ENCODE measurements at regions not wholly inside any gene's neighbourhood (a gene's known extent, or its start where the extent isn't known, plus 50 kb on each side); places are given as distances from the start of the nearest gene placed in this dataset.

DNA sequence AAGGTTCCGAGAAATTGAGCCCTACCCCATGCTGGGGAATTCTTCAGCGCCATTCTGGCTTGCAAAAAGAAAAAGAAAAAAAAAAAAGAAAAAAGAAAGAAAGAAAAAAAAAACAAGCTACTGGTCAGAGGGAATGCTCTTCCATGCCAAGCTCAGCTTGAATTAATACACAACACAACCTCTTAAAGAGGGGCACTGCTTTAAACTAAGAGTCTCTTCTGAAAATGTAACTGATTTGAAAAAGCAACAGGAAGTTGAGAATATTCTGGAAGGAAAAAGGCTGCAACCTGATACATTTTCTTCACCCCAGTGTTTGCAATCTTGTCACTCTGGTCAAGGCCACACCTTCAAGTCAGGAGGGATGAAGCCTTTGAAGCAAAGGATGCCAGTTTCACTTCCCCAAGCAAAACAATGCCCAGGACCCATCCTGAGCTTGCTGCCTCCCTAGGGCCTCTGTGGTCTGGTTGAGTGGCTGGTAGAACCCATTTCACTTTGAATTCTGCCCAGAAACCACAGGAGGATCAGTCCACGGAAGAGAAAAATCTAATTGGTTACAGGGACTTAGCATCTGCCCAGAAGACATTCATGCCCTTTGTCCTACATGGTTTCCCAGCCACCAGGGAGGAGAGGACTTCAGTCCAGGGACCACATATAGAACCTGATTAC lies 389.7 kb downstream of the SOX9 start:
- H3K9ac ChIP-seq (ENCODE audit: low read depth, low read length): no peak overlapping the region
- H3K4me1 ChIP-seq (ENCODE audit: insufficient read depth, low read length): peaks cover 25% of the 10 kb centered on the region
- H3K27ac ChIP-seq (ENCODE audit: low read depth, low read length): no peak overlapping the region
- H3K4me3 ChIP-seq (ENCODE audit: low read length): no peak overlapping the region
- H3K36me3 ChIP-seq (ENCODE audit: insufficient read depth, low read length): no peaks in the 10 kb centered on the region
- H3K9me3 ChIP-seq (ENCODE audit: insufficient read depth, low read depth, low read length): no peaks in the 10 kb centered on the region
- H3K27me3 ChIP-seq (ENCODE audit: insufficient read depth, low read length): no peaks in the 10 kb centered on the region
- WGBS: 86% methylated on average over 3 of the region's 3 CpGs

DNA sequence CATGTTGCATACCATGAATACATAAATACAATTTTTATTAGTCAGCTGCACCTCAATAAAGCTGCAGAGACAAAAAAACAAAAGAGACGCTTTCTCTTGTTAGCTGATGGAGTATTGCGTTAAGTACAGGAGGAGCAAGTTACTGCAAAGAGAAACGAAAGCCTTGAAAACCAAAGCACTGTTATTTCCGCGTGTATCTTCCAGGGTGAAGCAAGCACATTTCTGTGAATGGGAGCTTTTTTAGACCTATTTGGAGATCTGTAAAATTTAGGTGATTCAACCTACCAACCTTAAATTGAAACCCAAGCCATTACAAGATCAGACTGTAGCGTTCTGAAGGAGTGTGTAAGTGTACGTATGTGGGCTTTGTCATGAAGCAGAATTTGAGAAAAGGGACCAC lies 390.4 kb downstream of the SOX9 start:
- no peaks in the 10 kb centered on the region for H3K9me3 ChIP-seq (ENCODE audit: insufficient read depth, low read depth, low read length)
- peaks cover 25% of the 10 kb centered on the region for H3K4me1 ChIP-seq (ENCODE audit: insufficient read depth, low read length)
- no peak overlapping the region for H3K27ac ChIP-seq (ENCODE audit: low read depth, low read length)
- no peaks in the 10 kb centered on the region for H3K27me3 ChIP-seq (ENCODE audit: insufficient read depth, low read length)
- H3K9ac ChIP-seq (ENCODE audit: low read depth, low read length): no peak overlapping the region
- WGBS: 94% methylated on average over 7 of the region's 7 CpGs
- H3K4me3 ChIP-seq (ENCODE audit: low read length): no peak overlapping the region
- no peaks in the 10 kb centered on the region for H3K36me3 ChIP-seq (ENCODE audit: insufficient read depth, low read length)

DNA sequence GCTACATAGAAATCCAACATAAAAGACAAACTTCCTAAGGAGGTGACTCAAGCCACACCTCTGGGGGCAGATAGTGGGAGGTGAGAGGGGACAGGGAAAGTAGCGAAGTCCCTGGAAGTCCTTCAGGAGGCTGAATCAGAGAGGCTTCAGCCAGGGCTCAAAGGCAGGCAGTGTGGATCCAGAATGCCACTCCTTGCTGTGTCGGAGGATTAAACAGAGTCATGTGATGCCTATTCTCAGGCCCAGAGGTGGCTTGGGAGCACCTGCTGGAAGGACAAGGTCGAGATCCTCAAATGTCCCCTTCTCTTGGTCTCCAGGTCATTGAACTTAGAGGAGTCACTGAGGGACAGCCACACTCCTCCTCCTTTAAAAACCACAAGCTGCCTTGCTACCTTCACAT lies 391.1 kb downstream of the SOX9 start:
- no peak overlapping the region for H3K4me3 ChIP-seq (ENCODE audit: low read length)
- H3K9ac ChIP-seq (ENCODE audit: low read depth, low read length): no peak overlapping the region
- H3K36me3 ChIP-seq (ENCODE audit: insufficient read depth, low read length): no peaks in the 10 kb centered on the region
- H3K27me3 ChIP-seq (ENCODE audit: insufficient read depth, low read length): no peaks in the 10 kb centered on the region
- no peak overlapping the region for H3K27ac ChIP-seq (ENCODE audit: low read depth, low read length)
- peaks cover 22% of the 10 kb centered on the region for H3K4me1 ChIP-seq (ENCODE audit: insufficient read depth, low read length)
- H3K9me3 ChIP-seq (ENCODE audit: insufficient read depth, low read depth, low read length): no peaks in the 10 kb centered on the region
- WGBS: 92% methylated on average over 3 of the region's 3 CpGs

GRCh38 chr17:72512649-72513556 lies 392.1 kb downstream of the SOX9 start:
- H3K27me3 ChIP-seq (ENCODE audit: insufficient read depth, low read length): no peaks in the 10 kb centered on the region
- H3K9ac ChIP-seq (ENCODE audit: low read depth, low read length): no peak overlapping the region
- peaks cover 30% of the 10 kb centered on the region for H3K4me1 ChIP-seq (ENCODE audit: insufficient read depth, low read length)
- no peaks in the 10 kb centered on the region for H3K36me3 ChIP-seq (ENCODE audit: insufficient read depth, low read length)
- H3K4me3 ChIP-seq (ENCODE audit: low read length): no peak overlapping the region
- no peaks in the 10 kb centered on the region for H3K9me3 ChIP-seq (ENCODE audit: insufficient read depth, low read depth, low read length)
- H3K27ac ChIP-seq (ENCODE audit: low read depth, low read length): no peak overlapping the region
- 87% methylated on average over 8 of the region's 8 CpGs for WGBS

DNA sequence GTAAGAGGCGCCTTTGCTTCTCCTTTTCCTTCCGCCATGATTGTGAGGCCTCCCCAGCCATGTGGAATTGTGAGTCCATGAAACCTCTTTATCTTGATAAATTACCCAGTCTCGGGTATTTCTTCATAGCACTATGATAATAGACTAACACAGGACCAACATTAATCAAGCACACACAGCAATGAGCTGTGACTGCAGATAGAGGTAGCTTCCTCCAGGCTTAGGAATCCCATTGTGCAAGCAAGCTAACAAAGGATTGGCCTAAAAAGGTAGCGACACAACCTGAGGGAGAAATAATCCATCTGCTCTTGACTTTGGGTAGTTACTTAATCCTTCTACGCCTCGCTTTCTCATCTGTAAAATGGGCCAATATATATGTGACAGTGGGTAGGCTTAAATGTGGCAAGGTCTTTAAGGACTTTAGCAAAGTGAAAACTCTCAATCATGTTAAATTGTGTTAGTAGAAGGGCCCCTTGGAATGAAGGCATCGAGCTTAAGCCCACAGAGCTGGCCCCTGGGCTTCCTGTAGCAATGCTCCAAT lies 393.6 kb downstream of the SOX9 start:
- Histone ChIP-seq H3K4me3 (ENCODE audit: low read length) (no peak overlapping the region), H3K27ac (ENCODE audit: low read depth, low read length) (no peak overlapping the region), H3K9ac (ENCODE audit: low read depth, low read length) (no peak overlapping the region), H3K27me3 (ENCODE audit: insufficient read depth, low read length) (no peaks in the 10 kb centered on the region), H3K9me3 (ENCODE audit: insufficient read depth, low read depth, low read length) (no peaks in the 10 kb centered on the region), H3K36me3 (ENCODE audit: insufficient read depth, low read length) (no peaks in the 10 kb centered on the region), H3K4me1 (ENCODE audit: insufficient read depth, low read length) (peaks cover 42% of the 10 kb centered on the region)
- 95% methylated on average over 7 of the region's 7 CpGs for WGBS

- no peak overlapping the region for H3K27ac ChIP-seq (ENCODE audit: low read depth, low read length)
- H3K36me3 ChIP-seq (ENCODE audit: insufficient read depth, low read length): no peaks in the 10 kb centered on the region
- H3K27me3 ChIP-seq (ENCODE audit: insufficient read depth, low read length): no peaks in the 10 kb centered on the region
- no peaks in the 10 kb centered on the region for H3K9me3 ChIP-seq (ENCODE audit: insufficient read depth, low read depth, low read length)
- no peak overlapping the region for H3K9ac ChIP-seq (ENCODE audit: low read depth, low read length)
- no peak overlapping the region for H3K4me3 ChIP-seq (ENCODE audit: low read length)
- 89% methylated on average over 6 of the region's 6 CpGs for WGBS
- peaks cover 37% of the 10 kb centered on the region for H3K4me1 ChIP-seq (ENCODE audit: insufficient read depth, low read length)
Measured at GRCh38 chr17:72514891-72515290, 394.1 kb downstream of the SOX9 start.

DNA sequence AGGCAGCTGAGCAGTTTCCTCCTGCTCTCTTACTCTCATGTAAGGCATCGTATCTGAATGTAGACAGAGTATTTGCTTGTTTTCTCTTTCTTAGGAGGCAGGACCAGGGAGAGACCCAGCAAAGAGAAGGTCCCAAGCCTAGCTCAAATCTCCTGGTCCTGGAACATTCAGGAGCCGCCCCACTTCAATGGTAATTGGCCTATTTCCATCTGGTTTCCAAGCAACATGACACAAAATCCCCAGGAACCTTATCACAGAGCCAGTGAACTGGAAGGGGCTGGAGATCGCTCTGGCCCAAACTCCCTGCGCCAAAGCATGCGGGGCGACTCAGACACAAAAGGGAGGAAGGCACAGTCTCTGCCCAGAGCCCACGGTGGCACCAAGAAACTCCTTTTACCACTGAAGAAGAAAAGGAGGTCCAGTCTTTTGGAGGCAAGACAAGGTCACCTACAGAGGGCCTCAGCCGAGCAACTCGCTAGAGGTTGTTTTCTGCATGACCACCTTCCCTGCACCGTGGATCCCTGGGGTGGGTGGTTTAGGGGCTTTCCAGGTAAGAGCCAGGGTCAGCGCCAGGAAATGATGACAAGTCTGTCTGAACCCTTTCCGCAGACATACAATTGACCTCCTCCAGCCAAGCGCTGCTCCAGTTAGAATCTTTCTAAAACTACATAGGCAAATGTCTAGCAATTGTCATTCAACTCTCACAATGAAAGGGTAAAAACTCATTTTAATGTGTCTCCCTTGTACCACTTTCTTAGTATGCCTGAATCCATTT lies 394.7 kb downstream of the SOX9 start:
- H3K4me1 ChIP-seq (ENCODE audit: insufficient read depth, low read length): peaks cover 31% of the 10 kb centered on the region
- H3K27me3 ChIP-seq (ENCODE audit: insufficient read depth, low read length): no peaks in the 10 kb centered on the region
- no peak overlapping the region for H3K4me3 ChIP-seq (ENCODE audit: low read length)

DNA sequence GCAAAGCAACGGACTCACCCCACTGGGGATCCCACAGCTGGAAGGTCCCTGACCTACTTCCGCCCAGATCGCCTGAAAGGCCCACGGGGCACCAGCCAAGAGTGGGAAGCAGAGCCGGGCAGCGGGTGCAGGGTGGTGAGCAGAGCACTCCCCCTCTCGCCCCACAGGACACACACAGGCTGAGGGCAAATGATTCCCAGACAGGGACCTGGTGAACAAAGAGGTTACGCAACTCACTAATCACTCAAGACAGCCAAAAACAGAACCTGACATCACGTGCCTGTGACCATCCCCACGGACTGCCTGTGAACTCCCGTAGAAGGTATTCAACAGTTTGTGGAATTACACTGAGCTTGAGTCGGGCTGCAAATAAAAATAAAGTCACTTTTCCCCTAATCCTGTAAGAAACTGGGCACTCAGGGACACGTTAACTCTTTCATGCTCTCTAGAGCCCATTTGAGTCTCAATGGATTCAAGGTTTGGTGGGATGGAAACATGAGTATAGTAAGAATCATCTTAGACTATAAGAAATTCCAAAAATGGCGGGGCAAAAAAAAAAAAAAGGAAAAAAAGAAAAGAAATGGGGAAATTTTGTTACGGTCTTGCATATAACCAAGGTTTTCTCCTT lies 396.1 kb downstream of the SOX9 start:
- H3K36me3 ChIP-seq (ENCODE audit: insufficient read depth, low read length): no peaks in the 10 kb centered on the region
- 75% methylated on average over 15 of the region's 15 CpGs for WGBS
- H3K4me3 ChIP-seq (ENCODE audit: low read length): no peak overlapping the region
- peaks cover 28% of the 10 kb centered on the region for H3K4me1 ChIP-seq (ENCODE audit: insufficient read depth, low read length)
- no peak overlapping the region for H3K9ac ChIP-seq (ENCODE audit: low read depth, low read length)
- no peak overlapping the region for H3K27ac ChIP-seq (ENCODE audit: low read depth, low read length)
- H3K9me3 ChIP-seq (ENCODE audit: insufficient read depth, low read depth, low read length): no peaks in the 10 kb centered on the region
- no peaks in the 10 kb centered on the region for H3K27me3 ChIP-seq (ENCODE audit: insufficient read depth, low read length)

More for the DNA sequence above, 394.7 kb downstream of the SOX9 start:
- WGBS: 84% methylated on average over 13 of the region's 13 CpGs
- Histone ChIP-seq H3K9ac (ENCODE audit: low read depth, low read length) (no peak overlapping the region), H3K27ac (ENCODE audit: low read depth, low read length) (no peak overlapping the region), H3K9me3 (ENCODE audit: insufficient read depth, low read depth, low read length) (no peaks in the 10 kb centered on the region), H3K36me3 (ENCODE audit: insufficient read depth, low read length) (no peaks in the 10 kb centered on the region)

GRCh38 chr17:72517413-72518158 lies 396.8 kb downstream of the SOX9 start:
- Histone ChIP-seq H3K9me3 (ENCODE audit: insufficient read depth, low read depth, low read length) (no peaks in the 10 kb centered on the region), H3K36me3 (ENCODE audit: insufficient read depth, low read length) (no peaks in the 10 kb centered on the region), H3K4me3 (ENCODE audit: low read length) (no peak overlapping the region), H3K4me1 (ENCODE audit: insufficient read depth, low read length) (peaks cover 28% of the 10 kb centered on the region), H3K27ac (ENCODE audit: low read depth, low read length) (no peak overlapping the region), H3K27me3 (ENCODE audit: insufficient read depth, low read length) (no peaks in the 10 kb centered on the region), H3K9ac (ENCODE audit: low read depth, low read length) (no peak overlapping the region)
- 73% methylated on average over 6 of the region's 7 CpGs for WGBS

GRCh38 chr17:72518159-72518732 lies 397.4 kb downstream of the SOX9 start:
- Histone ChIP-seq H3K4me1 (ENCODE audit: insufficient read depth, low read length) (peaks cover 28% of the 10 kb centered on the region), H3K9me3 (ENCODE audit: insufficient read depth, low read depth, low read length) (no peaks in the 10 kb centered on the region), H3K27ac (ENCODE audit: low read depth, low read length) (no peak overlapping the region), H3K9ac (ENCODE audit: low read depth, low read length) (no peak overlapping the region), H3K36me3 (ENCODE audit: insufficient read depth, low read length) (no peaks in the 10 kb centered on the region), H3K4me3 (ENCODE audit: low read length) (no peak overlapping the region), H3K27me3 (ENCODE audit: insufficient read depth, low read length) (no peaks in the 10 kb centered on the region)
- 81% methylated on average over 7 of the region's 9 CpGs for WGBS

Data from HUES64 (cell line).